ENCODE measurements at regions not wholly inside any gene's neighbourhood (a gene's known extent, or its start where the extent isn't known, plus 50 kb on each side); places are given as distances from the start of the nearest gene placed in this dataset.

DNA sequence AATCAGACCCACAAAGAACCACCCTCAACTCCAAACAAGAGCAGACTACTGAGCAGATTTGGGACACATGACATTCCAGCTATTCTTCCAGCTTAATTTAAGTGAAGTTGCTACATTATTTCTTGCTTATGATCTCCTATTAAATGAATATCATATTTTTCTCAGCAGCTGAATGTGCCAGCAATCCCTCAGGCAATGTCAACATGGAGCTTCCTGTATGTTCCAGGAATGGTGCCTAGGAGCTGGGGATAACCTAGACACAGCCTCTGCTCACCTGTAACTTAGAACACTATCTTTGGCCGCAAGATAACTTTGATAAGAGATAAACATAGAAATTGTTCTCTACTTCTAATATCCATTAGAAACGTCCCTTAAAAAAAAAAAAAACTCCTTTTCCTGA lies 274.4 kb upstream of the RASGEF1B start:
- Histone ChIP-seq H4K20me1 (ENCODE audit: control insufficient read depth, insufficient read depth, low read length, poor library complexity, severe bottlenecking) (no peaks in the 10 kb centered on the region), H3K27ac (ENCODE audit: low read length in 2 of 2) (no peak overlapping the region), H3K79me2 (ENCODE audit: control insufficient read depth, insufficient read depth, low read length) (no peaks in the 10 kb centered on the region), H3K27me3 (replicated peaks in 1 of 4; ENCODE audit: control extremely low read depth in 1 of 4, control insufficient read depth in 3 of 4, insufficient read depth in 4 of 4, low read length in 3 of 4) (no peaks in the 10 kb centered on the region), H3K9ac (ENCODE audit: low read length) (no peak overlapping the region), H3K4me2 (replicated peaks; ENCODE audit: low read depth, low read length, poor library complexity, severe bottlenecking) (no peak overlapping the region), H3K4me1 (ENCODE audit: control insufficient read depth in 2 of 2, insufficient read depth in 2 of 2, low read length in 2 of 2) (peaks cover 3 to 5% of the 10 kb centered on the region in 2 donors), H3K4me3 (ENCODE audit: control extremely low read depth in 1 of 5, extremely low read depth in 1 of 5, insufficient read depth in 1 of 5, low read depth in 2 of 5, low read length in 4 of 5) (no peak overlapping the region), H3K36me3 (replicated peaks in 1 of 2; ENCODE audit: control extremely low read depth in 1 of 2, control insufficient read depth in 1 of 2, extremely low read depth in 1 of 2, insufficient read depth in 2 of 2, low read length in 1 of 2) (no peaks in the 10 kb centered on the region), H3K9me3 (ENCODE audit: control extremely low read depth in 1 of 3, control insufficient read depth in 2 of 3, insufficient read depth in 1 of 3, low read length in 2 of 3) (peaks cover 0 to 4% (median 3%) of the 10 kb centered on the region in 3 donors), H2AFZ (ENCODE audit: insufficient read depth, low read depth, low read length, poor library complexity, severe bottlenecking) (no peak overlapping the region)
- Mint-ChIP-seq H3K4me3 (no peak overlapping the region), H3K4me1 (peaks cover 7% of the 10 kb centered on the region), H3K9me3 (ENCODE audit: insufficient read depth) (no peaks in the 10 kb centered on the region), H3K27ac (no peak overlapping the region), H3K27me3 (no peaks in the 10 kb centered on the region)
- intact Hi-C loops (cut with micrococcal nuclease), result no loop called here
- CTCF ChIA-PET, result no interaction called here
- ATAC-seq (ENCODE audit: low read depth), result no peak
- no peak for DNase-seq
- POLR2A ChIA-PET, result no interaction called here
- WGBS (ENCODE audit: insufficient coverage), result no CpG with 5 or more reads among the region's 2 CpGs
- TF ChIP-seq, protein P1, sequence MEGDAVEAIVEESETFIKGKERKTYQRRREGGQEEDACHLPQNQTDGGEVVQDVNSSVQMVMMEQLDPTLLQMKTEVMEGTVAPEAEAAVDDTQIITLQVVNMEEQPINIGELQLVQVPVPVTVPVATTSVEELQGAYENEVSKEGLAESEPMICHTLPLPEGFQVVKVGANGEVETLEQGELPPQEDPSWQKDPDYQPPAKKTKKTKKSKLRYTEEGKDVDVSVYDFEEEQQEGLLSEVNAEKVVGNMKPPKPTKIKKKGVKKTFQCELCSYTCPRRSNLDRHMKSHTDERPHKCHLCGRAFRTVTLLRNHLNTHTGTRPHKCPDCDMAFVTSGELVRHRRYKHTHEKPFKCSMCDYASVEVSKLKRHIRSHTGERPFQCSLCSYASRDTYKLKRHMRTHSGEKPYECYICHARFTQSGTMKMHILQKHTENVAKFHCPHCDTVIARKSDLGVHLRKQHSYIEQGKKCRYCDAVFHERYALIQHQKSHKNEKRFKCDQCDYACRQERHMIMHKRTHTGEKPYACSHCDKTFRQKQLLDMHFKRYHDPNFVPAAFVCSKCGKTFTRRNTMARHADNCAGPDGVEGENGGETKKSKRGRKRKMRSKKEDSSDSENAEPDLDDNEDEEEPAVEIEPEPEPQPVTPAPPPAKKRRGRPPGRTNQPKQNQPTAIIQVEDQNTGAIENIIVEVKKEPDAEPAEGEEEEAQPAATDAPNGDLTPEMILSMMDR (IDR thresholded peaks at IDR 0.05), result no peak
- no peak for TF ChIP-seq EZH2 (IDR thresholded peaks at IDR 0.05; ENCODE audit: borderline replicate concordance, insufficient read depth, low read depth, low read length, poor library complexity, severe bottlenecking)

DNA sequence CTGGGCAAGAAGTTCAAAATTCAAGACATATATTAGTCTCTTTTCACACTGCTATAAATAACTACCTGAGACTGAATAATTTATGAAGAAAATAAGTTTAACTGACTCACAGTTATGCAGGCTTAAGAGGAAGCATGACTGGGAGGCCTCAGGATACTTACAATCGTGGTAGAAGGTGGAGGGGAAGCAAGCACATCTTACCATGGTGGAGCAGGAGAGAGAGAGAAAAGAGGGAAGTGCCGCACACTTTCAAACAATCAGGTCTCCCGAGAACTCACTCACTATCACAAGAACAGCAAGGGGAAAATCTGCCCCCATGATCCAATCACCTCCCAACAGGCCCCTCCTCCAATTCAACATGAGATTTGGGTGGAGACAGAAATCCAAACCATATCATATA lies 273.3 kb upstream of the RASGEF1B start:
- ATAC-seq (ENCODE audit: low read depth), result no peak
- Mint-ChIP-seq H3K9me3 (ENCODE audit: insufficient read depth) (no peaks in the 10 kb centered on the region), H3K4me1 (peaks cover 14% of the 10 kb centered on the region), H3K27ac (no peak overlapping the region), H3K4me3 (no peak overlapping the region), H3K27me3 (no peaks in the 10 kb centered on the region)
- H3K9me3 ChIP-seq (ENCODE audit: control extremely low read depth in 1 of 3, control insufficient read depth in 2 of 3, insufficient read depth in 1 of 3, low read length in 2 of 3), result peaks cover 0 to 4% (median 3%) of the 10 kb centered on the region in 3 donors
- ChIA-PET CTCF (no interaction called here), POLR2A (no interaction called here)
- TF ChIP-seq, protein P1 (IDR thresholded peaks at IDR 0.05), result no peak
- no peak for TF ChIP-seq EZH2 (IDR thresholded peaks at IDR 0.05; ENCODE audit: borderline replicate concordance, insufficient read depth, low read depth, low read length, poor library complexity, severe bottlenecking)
- H4K20me1 ChIP-seq (ENCODE audit: control insufficient read depth, insufficient read depth, low read length, poor library complexity, severe bottlenecking), result no peaks in the 10 kb centered on the region
- H3K4me2 ChIP-seq (replicated peaks; ENCODE audit: low read depth, low read length, poor library complexity, severe bottlenecking), result no peak overlapping the region
- no peak overlapping the region for H3K4me3 ChIP-seq (ENCODE audit: control extremely low read depth in 1 of 5, extremely low read depth in 1 of 5, insufficient read depth in 1 of 5, low read depth in 2 of 5, low read length in 4 of 5)
- peaks cover 9 to 15% of the 10 kb centered on the region in 2 donors for H3K4me1 ChIP-seq (ENCODE audit: control insufficient read depth in 2 of 2, insufficient read depth in 2 of 2, low read length in 2 of 2)
- intact Hi-C loops (cut with micrococcal nuclease), result no loop called here
- no peak overlapping the region for H3K9ac ChIP-seq (ENCODE audit: low read length)
- H3K36me3 ChIP-seq (replicated peaks in 1 of 2; ENCODE audit: control extremely low read depth in 1 of 2, control insufficient read depth in 1 of 2, extremely low read depth in 1 of 2, insufficient read depth in 2 of 2, low read length in 1 of 2), result no peaks in the 10 kb centered on the region
- H3K79me2 ChIP-seq (ENCODE audit: control insufficient read depth, insufficient read depth, low read length), result no peaks in the 10 kb centered on the region
- DNase-seq, result no peak
- H3K27ac ChIP-seq (ENCODE audit: low read length in 2 of 2), result no peak overlapping the region
- no peaks in the 10 kb centered on the region for H3K27me3 ChIP-seq (replicated peaks in 1 of 4; ENCODE audit: control extremely low read depth in 1 of 4, control insufficient read depth in 3 of 4, insufficient read depth in 4 of 4, low read length in 3 of 4)
- H2AFZ ChIP-seq (ENCODE audit: insufficient read depth, low read depth, low read length, poor library complexity, severe bottlenecking), result no peak overlapping the region
- WGBS (ENCODE audit: insufficient coverage), result no CpG with 5 or more reads among the region's 3 CpGs
